ENCODE measurements at regions not wholly inside any gene's neighbourhood (a gene's known extent, or its start where the extent isn't known, plus 50 kb on each side); places are given as distances from the start of the nearest gene placed in this dataset.
"Not testable (repeated sequence)": the region's sequence is repeated elsewhere in the genome, so short reads cannot be mapped to it uniquely, and the experiment has no call there.

DNA sequence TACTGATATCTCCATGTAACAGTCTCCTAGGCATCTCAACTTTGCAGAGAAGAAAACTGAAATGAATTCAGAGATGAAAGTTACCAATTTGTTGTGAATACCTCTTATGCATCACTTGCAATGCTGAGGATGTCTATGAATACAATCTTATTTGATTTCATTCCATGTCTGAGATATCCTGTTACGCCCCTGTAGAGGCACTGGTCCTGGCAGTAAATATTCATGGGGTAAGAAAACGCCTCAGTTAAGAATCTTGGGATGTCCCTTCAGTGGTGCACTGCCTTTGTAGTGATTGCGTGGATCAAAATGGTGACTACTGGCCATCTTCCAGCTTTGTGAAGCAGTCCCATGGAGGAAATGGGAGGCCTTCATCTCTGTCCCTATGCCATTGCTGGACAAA, 229.1 kb upstream of the C9orf72 start:
- FAIRE-seq = no peak
- no peak for DNase-seq (ENCODE audit: low spot score)

DNA sequence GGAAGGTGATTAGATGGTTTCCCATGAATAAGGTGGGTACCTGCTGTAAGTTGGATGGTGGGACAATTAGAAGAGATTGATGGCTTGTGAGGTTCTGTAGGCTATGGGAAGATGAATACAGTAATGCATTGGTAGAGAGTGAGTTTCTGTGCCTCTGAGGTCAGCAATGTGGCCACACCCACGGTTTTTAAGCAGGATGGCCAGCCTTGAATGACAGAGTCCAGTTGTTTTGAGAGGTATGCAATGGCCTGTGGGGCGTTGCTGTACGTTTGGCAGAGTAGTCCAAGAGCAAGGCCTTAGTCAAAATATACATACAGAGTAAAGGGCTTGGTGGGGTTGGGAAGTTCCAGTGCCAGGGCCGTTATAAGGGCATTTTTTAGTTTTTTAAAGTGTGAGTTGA, 235.6 kb upstream of the C9orf72 start:
- no peak for FAIRE-seq
- no peak for DNase-seq (ENCODE audit: low spot score)

DNA sequence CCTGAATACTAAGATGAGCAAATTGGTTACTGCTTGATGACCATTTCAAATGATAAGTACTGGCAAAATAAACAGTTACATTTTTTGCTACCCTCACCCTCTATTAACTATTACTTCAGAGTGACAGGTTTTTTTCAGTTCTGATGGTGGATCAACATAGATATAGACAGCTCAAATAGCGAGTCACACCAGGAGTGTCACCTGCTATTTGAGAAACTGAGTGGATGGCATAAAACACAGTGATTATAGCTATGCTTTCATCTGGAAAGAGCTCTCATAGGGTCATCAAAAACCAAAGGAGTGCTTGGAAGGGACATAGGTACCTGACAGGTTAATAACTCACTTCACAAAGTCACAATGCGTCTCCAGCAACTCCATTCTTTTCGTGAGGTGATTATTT, 244.5 kb upstream of the C9orf72 start:
- FAIRE-seq = no peak
- no peak for DNase-seq (ENCODE audit: low spot score)

DNA sequence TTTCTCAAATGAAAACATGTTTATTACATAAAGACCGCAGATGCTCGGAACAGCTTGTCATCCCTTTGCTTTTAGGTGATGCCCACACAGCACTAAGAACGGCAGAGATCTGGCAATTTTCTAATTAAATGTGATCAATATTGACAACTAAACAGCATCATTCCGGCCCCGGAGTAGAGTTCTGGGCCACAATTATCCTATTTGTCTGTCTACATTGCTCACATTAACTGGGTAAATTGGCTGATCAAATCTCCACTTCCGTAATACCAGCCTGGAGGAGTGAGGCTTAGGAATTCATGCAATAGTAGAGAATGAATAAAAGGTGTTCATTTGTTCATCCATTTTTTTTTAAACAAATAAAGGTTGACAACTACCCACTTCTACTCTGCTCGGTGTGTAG, 245.1 kb upstream of the C9orf72 start:
- FAIRE-seq = no peak
- DNase-seq (ENCODE audit: low spot score) = no peak

DNA sequence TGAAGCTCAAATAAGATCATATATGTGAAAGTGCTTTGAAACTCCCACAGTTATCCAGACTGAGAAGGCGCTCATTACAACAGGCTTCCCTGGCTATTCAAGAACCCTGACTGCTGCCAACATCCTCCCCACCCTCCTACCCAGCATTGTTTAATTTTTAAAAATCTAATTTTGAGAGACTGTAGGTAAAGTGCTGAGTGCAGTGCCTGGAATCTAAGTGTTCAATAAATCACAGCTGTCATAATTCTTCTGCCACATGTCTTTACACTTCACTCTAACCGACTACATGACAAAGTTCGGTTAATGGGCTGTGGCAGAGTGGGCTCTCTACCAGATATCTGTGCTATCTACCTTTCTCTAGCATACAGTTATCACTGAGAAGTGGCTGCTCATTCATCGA, 255.6 kb upstream of the C9orf72 start:
- FAIRE-seq = no peak
- DNase-seq (ENCODE audit: low spot score) = no peak

DNA sequence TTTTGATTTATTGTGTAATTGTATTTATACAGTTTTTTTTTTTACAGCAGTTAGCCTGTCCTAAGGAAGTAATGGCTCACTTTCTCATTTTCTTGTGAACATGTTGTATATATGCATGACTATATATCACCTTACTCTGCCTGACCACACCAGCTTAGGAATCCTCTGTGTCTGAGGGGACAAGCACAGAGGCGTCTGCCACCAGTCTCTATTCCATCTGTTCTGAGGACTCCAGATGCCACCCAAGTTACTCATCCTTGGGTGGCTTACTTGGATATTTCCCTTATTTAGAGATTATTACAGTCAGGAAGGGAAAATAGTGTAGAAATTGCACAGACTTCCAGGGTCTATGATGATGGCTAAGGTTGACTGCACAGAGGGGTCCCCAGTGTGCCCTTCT, 256.3 kb upstream of the C9orf72 start:
- FAIRE-seq (no peak), DNase-seq (ENCODE audit: low spot score) (no peak)

DNA sequence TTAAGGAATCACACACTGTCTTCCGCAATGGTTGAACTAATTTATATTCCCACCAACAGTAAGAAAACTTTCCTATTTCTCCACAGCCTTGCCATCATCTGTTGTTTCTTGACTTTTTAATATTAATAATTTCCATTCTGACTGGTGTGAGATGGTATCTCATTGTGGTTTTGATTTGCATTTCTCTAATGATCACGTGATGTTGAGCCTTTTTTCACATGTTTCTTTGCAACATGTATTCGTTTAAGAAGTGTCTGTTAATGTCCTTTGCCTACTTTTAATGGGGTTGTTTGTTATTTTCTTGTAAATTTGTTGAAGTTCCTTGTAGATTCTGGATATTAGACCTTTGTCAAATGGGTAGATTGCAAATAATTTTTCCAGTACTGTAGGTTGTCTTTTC, 258.8 kb upstream of the C9orf72 start:
- FAIRE-seq; DNase-seq (ENCODE audit: low spot score): not testable (repeated sequence)

DNA sequence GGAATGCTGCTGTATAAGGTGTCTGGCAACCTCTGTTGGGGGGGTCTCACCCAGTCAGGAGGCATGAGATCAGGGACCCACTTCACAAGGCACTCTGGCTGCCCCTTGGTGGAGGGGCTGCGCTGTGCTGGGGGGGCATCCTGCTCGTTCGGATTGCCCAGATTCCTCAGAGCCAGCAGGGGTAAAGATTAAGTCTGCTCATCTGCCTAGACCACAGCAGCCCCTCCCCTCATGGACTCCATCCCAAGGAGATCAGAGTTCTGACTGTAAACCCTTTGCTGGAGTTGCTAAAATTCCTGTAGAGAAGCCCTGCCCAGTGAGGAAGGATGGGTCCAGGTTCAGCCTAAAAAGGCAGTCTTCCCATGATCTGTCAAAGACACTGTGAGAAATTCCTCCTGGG, 262.0 kb upstream of the C9orf72 start:
- FAIRE-seq (no peak), DNase-seq (ENCODE audit: low spot score) (no peak)

DNA sequence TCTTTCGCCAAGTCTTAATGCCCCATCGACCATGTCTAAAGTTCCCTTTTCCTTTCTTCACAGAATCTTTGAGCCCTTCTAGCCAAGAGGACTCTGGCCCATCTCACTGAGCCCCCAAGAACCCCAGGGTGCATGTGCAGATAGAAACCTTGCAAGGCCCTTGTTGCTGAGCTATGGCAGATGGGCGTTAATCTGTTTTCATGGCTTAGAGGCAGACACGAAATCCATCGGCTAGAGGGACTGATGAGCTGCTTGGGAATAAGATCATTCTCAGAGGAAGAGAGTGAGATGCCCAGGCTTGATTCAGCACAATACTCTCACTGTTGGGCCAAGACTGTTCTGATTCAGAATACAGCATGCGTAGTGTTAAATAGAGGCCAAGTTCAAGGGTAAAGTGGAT, 262.5 kb upstream of the C9orf72 start:
- DNase-seq (ENCODE audit: low spot score) (no peak), FAIRE-seq (no peak)

DNA sequence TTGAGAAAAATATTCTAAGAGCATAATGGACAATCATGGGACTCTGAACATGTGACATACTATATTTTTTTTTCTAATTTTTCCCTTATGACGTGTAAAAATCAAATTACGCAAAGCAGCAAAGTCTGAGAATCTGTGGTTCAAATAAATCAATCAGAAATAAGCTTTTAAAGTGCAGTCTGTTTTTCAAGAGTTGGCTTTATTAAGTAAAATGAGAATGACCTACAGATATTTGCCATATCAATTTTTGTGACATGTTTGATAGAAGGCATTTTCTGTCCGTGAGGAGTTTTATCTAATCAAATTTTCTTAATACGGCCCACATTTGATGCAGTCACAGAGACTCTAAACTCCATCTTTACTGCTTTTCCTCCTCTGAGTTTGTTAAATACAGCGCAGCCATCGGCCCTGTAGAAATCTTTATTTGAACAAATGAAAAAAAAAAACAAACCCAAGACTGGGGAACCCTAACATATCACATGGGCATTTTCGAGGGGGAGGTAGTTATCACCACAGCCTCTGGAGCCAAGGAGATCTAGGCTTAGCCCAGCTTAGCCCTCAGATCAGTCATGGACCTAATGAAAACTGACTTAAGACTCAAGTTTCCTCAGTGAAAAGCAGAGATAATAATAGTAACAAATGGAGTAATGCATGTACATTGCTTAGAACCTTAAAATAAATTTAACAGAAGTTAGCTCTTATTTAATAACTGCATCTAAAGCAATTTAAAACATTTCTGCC, 263.6 kb upstream of the C9orf72 start:
- DNase-seq (ENCODE audit: low spot score) = no peak
- FAIRE-seq = no peak

DNA sequence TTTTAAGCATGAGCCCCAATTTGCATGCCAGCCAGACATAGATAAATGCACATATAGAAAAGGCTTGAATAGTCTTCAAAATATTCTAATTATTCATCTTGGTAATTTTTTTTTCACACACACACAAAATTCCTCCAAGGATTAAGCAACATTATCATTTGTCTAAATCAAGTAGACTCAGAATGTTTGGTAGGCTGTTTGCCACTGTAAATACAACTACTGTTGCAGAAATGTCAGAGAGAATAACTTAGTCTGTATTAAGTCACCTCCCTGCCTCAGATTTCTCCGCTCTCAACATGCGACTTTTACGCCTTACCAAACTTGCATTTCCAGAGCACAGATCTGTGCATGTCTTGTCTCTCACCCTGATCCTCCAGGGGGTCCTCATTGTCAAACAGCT, 265.6 kb upstream of the C9orf72 start:
- DNase-seq (ENCODE audit: low spot score) (no peak), FAIRE-seq (no peak)

DNA sequence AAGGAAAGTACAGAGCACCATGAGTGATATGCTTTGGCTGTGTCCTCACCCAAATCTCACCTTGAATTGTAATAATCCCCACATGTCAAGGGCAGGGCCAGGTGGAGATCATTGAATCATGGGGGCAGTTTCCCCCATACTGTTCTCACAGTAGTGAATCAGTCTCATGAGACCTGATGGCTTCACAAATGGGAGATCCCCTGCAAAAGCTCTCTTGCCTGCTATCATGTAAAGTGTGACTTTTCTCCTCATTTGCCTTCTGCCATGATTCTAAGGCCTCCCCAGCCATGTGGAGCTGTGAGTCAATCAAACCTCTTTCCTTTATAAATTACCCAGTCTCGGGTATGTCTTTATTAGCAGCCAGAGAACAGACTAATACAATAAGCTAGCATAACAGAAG, 266.5 kb upstream of the C9orf72 start:
- DNase-seq (ENCODE audit: low spot score); FAIRE-seq: not testable (repeated sequence)

DNA sequence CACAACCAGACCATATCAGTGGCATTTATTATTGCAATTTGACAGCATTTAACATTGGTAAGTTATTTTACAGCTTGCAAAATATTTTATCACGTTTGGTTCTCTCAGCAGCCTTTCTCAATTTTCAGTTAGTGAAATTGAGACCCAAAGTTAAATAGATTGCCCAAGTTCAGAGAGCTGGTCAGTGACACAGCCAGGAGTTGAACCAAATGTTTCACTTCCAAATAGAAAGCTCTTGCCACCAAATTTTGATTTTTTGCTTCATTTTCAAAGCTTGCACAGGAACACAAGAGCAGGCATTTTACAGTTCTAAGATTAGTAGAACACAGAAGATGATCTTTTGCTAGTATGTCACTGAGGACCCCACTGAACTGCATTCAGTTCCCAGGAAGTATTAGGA, 271.5 kb upstream of the C9orf72 start:
- FAIRE-seq (no peak), DNase-seq (ENCODE audit: low spot score) (no peak)

DNA sequence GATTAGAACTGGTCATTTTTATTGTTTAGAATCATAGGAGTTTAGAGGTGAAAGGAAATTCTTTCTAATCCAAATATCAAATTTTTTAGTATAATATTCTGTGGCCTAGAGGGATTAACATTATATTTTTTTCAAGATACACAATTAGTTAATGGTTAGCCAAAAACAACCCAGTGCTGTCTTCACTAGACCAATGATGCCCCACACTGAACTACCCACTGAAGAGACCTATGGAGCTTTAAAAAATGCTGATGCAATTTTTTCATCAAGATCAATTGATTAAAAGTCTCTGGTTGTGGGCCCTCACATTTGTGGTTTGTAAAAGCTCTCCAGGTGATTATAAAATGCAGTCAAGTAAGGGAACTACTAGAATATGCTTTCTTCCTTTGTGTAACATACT, 274.1 kb upstream of the C9orf72 start:
- no peak for FAIRE-seq
- no peak for DNase-seq (ENCODE audit: low spot score)

DNA sequence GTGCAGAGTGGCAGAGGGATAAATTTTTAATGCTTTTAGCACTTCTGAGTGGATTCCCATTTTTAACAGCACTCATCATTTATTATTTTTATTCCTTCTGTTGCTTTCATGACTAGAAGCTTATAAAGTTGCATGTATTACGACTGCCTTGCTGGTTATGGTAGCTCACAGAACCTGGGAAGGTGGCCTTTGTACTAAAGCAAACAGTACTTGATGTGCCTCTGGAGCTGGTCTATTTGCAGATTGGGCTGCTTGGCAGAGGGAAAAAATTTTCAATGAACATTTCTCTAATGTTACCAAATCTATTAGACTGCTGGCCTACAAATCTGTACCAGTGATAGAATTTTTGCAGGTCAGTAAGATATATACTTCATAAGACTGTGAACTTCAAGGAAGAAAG, 274.5 kb upstream of the C9orf72 start:
- FAIRE-seq (no peak), DNase-seq (ENCODE audit: low spot score) (no peak)

DNA sequence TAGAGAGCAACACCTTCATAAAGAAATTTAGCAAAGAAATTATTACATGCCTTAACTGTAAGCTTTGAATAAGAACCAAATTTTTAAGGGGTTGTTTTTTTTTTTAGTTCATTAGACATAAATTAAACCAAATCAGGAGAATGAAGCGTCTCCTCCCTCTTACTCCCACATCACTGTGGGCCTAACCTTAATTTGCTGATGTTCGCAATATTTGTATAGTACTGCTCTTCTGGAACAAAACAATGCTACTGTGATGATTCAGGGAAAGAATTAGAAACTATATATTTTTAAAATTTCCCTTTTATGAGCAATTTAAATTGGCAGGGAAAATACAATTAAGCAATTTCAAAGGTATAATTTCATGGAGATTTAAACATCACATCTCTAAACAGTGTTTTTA, 275.0 kb upstream of the C9orf72 start:
- DNase-seq (ENCODE audit: low spot score) = no peak
- no peak for FAIRE-seq

DNA sequence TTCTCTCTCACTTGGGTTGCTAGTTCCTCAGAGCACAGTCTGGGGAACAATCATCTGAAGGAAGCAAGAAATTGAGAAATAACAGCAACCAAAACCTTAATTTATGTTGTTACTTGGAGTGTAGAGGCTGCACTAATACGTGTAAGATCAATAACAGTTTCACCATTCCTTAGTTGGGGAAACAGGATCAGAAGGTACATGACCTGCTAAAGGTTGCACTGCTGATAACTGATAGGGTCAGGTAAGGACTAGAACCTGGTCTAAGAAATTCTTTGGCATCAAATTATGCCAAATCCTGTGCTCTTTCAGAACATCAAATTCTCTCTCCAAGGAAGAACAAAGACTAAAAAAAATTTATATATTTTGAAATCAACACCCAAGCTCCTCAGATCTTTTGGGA, 278.6 kb upstream of the C9orf72 start:
- DNase-seq (ENCODE audit: low spot score) (no peak), FAIRE-seq (no peak)

DNA sequence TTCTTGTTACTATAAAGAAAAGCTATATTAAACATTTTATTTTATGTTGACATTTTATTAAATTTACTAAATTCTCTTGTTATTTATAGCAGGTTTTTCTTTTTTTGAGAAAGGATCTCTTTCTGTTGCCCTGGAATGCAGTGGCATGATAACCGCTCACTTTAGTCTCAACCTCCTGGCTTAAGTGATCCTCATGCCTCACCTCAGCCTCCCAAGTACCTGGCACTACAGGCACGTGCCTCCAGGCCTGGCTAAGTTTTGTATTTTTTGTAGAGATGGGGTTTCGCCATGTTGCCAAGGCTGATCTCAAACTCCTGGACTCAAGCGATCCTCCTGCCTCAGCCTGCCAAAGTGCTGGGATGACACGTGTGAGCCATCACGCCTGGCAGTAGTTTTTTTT, 280.2 kb upstream of the C9orf72 start:
- FAIRE-seq = no peak

DNA sequence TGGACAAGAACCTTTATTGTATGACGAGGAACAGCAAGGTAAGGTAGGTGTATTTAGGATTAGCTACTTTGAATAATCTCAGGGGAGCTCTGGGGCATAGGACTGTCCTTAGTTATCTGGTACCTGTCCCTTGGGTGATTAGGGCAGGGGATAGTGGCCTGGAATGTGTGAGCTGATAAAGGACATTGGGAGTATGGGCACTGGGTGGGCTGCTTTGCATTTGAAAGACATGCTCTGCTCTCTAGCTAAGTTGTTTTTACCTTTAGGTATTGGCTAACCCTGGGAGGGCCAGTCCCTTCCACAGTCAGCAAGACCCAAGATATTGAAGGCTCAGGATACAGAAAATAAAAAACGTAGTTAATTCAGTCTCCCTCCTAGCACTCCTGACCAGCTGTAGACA, 282.8 kb upstream of the C9orf72 start:
- FAIRE-seq (no peak), DNase-seq (ENCODE audit: low spot score) (no peak)

More for the DNA sequence above, 280.2 kb upstream of the C9orf72 start:
- no peak for DNase-seq (ENCODE audit: low spot score)

DNA sequence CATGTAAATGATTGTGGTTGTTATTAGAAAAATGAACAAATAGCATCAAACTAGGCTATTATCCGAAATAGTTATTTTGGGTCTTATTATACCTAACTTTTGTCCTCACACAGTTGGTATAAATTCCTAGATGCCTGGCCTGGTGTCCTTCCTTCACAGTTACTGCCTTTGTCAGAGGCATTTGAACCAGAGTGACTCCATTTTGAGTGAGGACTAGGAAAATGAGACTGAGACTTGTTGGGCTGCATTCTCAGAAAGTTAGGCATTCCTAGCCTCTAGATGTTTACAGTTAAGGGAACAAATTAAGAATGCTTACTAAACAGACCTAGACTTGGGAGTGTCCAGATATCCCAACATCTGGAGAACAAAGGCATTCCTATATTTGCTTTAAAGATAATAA, 283.5 kb upstream of the C9orf72 start:
- DNase-seq (ENCODE audit: low spot score) (no peak), FAIRE-seq (no peak)

DNA sequence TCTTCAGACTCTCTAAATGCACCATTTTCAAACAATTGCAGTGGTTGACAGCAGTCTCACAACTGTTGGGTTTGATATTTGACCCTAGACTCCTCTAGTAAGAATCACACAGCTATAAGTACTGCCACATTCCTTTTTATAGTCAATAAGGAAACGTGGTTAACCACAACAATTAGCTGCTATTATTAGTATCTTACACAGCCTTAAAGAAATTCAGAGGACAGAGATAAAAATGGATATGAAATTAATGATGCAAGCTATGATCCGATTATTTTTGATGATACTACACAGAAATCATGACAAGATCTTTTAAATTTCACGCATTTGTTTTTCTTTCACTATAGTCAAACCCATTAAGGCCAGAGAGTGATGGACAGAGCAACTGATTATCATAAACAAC, 288.6 kb upstream of the C9orf72 start:
- peak; percentile 38 for FAIRE-seq

DNA sequence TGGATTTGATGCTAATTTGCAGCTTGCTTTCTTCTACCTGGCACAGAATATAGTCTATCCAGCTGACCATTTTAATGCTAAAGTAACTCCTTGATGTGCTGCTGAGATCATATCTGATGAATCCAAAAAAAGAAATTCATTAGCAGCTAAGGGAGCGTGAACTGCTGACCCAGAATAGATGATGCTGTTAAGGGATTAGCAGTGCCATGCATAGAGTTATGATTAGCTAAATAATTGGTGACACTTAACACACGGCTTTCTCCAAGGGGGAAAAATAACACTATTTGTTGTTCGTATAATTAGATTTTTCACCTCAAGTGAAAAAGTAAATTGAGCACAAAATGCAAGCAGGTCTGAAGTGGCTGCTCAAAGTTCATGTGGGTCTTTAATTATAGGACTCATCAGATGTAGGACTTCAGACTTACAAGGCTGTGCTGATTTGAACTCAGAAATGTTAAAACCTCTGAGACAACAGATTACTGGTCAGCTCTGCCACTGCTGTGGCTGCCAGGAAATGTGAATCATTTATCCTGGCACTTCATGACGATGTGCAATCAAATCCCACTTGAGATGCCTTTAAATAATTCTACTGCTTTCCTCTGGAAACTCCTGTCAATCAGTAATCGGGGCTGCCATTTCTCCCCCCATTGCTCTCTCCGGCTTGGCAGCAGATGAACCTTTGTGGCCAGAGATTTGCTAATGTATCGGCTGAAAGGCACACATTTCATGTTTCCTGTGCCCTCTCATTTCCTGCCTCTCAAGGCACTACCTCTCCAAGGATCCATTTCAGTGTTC, 291.6 kb upstream of the C9orf72 start:
- peak; percentile 95 for FAIRE-seq

More for the DNA sequence above, 288.6 kb upstream of the C9orf72 start:
- DNase-seq (ENCODE audit: low spot score) = peak; percentile 36

DNA sequence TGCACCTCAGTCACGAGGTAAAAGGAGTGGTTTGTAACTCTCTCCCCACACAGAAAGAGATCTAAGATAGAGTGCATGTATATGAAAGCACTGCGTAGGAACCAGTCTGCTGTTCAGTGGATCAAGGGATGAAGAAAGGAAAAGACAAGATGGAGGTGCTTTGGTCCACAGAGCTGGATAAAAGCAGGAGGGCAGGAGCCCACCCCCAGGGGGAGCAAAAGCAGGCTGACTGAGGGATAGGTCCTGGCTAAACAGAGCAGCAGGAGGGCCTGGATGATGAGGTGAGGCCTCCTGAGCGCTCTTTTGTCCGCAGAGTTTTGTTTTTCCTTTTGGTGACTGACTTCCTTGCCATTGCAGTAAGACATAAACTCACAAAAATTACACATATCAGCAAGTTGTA, 293.5 kb upstream of the C9orf72 start:
- DNase-seq (ENCODE audit: low spot score) (no peak), FAIRE-seq (no peak)

More for the DNA sequence above, 291.6 kb upstream of the C9orf72 start:
- peak; percentile 91 for DNase-seq (ENCODE audit: low spot score)

Measured in RCC 7860 (cell line).